Astrocyte (in vitro differentiated cells and primary cell): ENCODE measurements at regions not wholly inside any gene's neighbourhood (a gene's known extent, or its start where the extent isn't known, plus 50 kb on each side); places are given as distances from the start of the nearest gene placed in this dataset.
A peak's percentile ranks its signal among the peaks of the same experiment; 100 is the strongest.

Experiments
- DNase-seq: peaks from one replicate; pipeline ENCODE4 v3.0.0-alpha.2; 2010; ENCODE audit warnings: low read depth
- FAIRE-seq: peaks from 2 replicates; lab custom pipeline; 2011; peaks lifted over from hg19 to GRCh38; lab: Jason Lieb, UNC
- H2AFZ ChIP-seq: 2 replicates; pipeline ENCODE4 v1.6.0; 2012; ENCODE audit warnings: low read depth, low read length, inconsistent platforms
- H3K27ac ChIP-seq: 2 replicates; pipeline ENCODE4 v1.5.1; 2011; ENCODE audit warnings: low read depth, low read length, inconsistent platforms
- H3K27me3 ChIP-seq: 2 replicates; pipeline ENCODE4 v1.6.0; 2011; ENCODE audit warnings: low read length, inconsistent platforms; ENCODE audit not compliant: insufficient read depth
- H3K36me3 ChIP-seq: 2 replicates; pipeline ENCODE4 v1.5.1; 2011; ENCODE audit warnings: low read length, inconsistent platforms; ENCODE audit not compliant: insufficient read depth
- H3K4me1 ChIP-seq: 2 replicates; pipeline ENCODE4 v1.5.1; 2011; ENCODE audit warnings: low read length, inconsistent platforms; ENCODE audit not compliant: insufficient read depth
- H3K4me2 ChIP-seq: 2 replicates; pipeline ENCODE4 v1.6.0; 2012; ENCODE audit warnings: low read length, inconsistent platforms
- H3K4me3 ChIP-seq: 2 replicates; pipeline ENCODE4 v1.5.1; 2011; ENCODE audit warnings: low read depth, mild to moderate bottlenecking, low read length, inconsistent platforms; ENCODE audit not compliant: insufficient read depth
- H3K79me2 ChIP-seq: 2 replicates; pipeline ENCODE4 v1.6.0; 2012; ENCODE audit warnings: mild to moderate bottlenecking, low read length, inconsistent platforms; ENCODE audit not compliant: insufficient read depth
- H3K9ac ChIP-seq: 2 replicates; pipeline ENCODE4 v1.6.0; 2012; ENCODE audit warnings: mild to moderate bottlenecking, low read length, inconsistent platforms
- H3K9me3 ChIP-seq: 2 replicates; pipeline ENCODE4 v1.5.1; 2012; ENCODE audit warnings: low read depth, mild to moderate bottlenecking, low read length, inconsistent platforms; ENCODE audit not compliant: insufficient read depth
- H4K20me1 ChIP-seq: 2 replicates; pipeline ENCODE4 v1.6.0; 2012; ENCODE audit warnings: low read length, inconsistent platforms; ENCODE audit not compliant: insufficient read depth
- H3K27ac Mint-ChIP-seq: one replicate; pipeline ENCODE4 v1.8.0; 2021; ENCODE audit warnings: mild to moderate bottlenecking, mixed read lengths; ENCODE audit not compliant: unreplicated experiment
- H3K27me3 Mint-ChIP-seq: one replicate; pipeline ENCODE4 v1.8.0; 2021; ENCODE audit warnings: low read depth, mixed read lengths; ENCODE audit not compliant: unreplicated experiment
- H3K36me3 Mint-ChIP-seq: one replicate; pipeline ENCODE4 v1.8.0; 2021; ENCODE audit warnings: low read depth, mixed read lengths; ENCODE audit not compliant: unreplicated experiment
- H3K4me1 Mint-ChIP-seq: one replicate; pipeline ENCODE4 v1.8.0; 2021; ENCODE audit warnings: low read depth, mixed read lengths; ENCODE audit not compliant: unreplicated experiment
- H3K4me3 Mint-ChIP-seq: one replicate; pipeline ENCODE4 v1.8.0; 2021; ENCODE audit warnings: mild to moderate bottlenecking, moderate library complexity, mixed read lengths; ENCODE audit not compliant: unreplicated experiment
- H3K9me3 Mint-ChIP-seq: one replicate; pipeline ENCODE4 v1.8.0; 2021; ENCODE audit warnings: mild to moderate bottlenecking, mixed read lengths; ENCODE audit not compliant: unreplicated experiment
- CTCF ChIP-seq: IDR thresholded peaks from 2 replicates; pipeline ENCODE4 v1.5.1; 2011; ENCODE audit warnings: low read depth, mild to moderate bottlenecking, inconsistent platforms, low read length, moderate library complexity; ENCODE audit not compliant: insufficient read depth
- EZH2 ChIP-seq: IDR thresholded peaks from 2 replicates; pipeline ENCODE4 v1.6.1; 2012; ENCODE audit warnings: mild to moderate bottlenecking, low read length, inconsistent platforms; ENCODE audit not compliant: insufficient read depth

- Histone ChIP-seq H3K4me3 (no peak overlapping the region), H3K4me2 (peak overlapping the region; percentile 23), H3K9me3 (no peaks in the 10 kb centered on the region), H4K20me1 (no peaks in the 10 kb centered on the region), H3K79me2 (no peaks in the 10 kb centered on the region), H2AFZ (no peak overlapping the region), H3K27ac (no peak overlapping the region), H3K27me3 (no peaks in the 10 kb centered on the region), H3K9ac (no peak overlapping the region), H3K36me3 (no peaks in the 10 kb centered on the region), H3K4me1 (peaks cover 5% of the 10 kb centered on the region)
- H3K9me3 Mint-ChIP-seq, result no peaks in the 10 kb centered on the region
- peaks cover 20% of the 10 kb centered on the region for H3K4me1 Mint-ChIP-seq
- FAIRE-seq (peak; percentile 9), DNase-seq (peak; percentile 73)
- peaks cover 3% of the 10 kb centered on the region for H3K27me3 Mint-ChIP-seq
- TF ChIP-seq CTCF (no peak), EZH2 (no peak)
- H3K36me3 Mint-ChIP-seq, result no peaks in the 10 kb centered on the region
- no peak overlapping the region for H3K4me3 Mint-ChIP-seq
- peak overlapping the region; percentile 70 for H3K27ac Mint-ChIP-seq
These were observed 105.1 kb downstream of the MEX3B start for GRCh38 chr15:81940467-81941451.

DNA sequence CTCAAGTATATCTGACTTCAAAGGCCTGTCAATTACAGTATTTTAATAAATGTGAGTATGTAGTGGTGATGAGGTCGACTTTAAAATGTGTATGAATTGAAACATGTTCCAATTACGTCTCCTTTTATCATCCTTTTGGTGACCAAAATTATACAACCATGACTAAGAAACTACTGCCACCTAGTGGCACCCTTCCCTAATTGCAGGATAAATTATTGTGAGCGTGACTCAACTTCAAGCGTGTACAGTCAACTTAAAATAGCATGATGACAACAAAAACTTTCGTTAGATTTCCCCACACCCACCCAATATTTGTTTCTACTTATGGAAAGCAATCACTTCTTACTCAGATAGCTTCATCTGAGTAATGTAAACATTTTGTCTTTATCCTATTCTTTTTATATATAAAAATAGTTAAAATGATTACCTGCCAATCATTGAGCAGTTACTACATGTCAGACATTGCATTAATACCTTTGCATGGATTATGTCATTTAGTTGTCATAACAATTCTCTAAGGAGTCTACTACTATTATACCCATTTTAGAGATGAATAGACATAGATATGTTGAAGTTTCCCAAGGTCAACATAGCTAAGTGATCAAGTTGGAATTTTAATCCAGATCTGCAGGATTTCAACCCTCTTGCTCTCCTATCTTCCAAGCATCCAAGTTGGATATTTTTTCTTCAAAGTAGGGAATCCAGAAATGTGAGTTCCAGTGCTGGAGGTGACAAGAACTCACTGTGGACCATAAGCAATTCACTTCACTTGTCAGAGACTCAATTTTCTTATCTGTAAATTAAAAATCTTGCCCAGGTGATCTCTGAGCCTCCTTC, 106.0 kb downstream of the MEX3B start:
- peak; percentile 13 for FAIRE-seq
- no peaks in the 10 kb centered on the region for H3K27me3 ChIP-seq

More for the DNA sequence above, 106.0 kb downstream of the MEX3B start:
- Histone ChIP-seq H3K4me1 (peaks cover 5% of the 10 kb centered on the region), H3K36me3 (no peaks in the 10 kb centered on the region), H3K9me3 (no peaks in the 10 kb centered on the region), H4K20me1 (no peaks in the 10 kb centered on the region), H3K4me2 (no peak overlapping the region), H3K79me2 (no peaks in the 10 kb centered on the region), H3K27ac (peak overlapping the region; percentile 12), H2AFZ (no peak overlapping the region), H3K4me3 (no peak overlapping the region), H3K9ac (no peak overlapping the region)
- Mint-ChIP-seq H3K27ac (peak overlapping the region; percentile 70), H3K27me3 (peaks cover 3% of the 10 kb centered on the region), H3K4me1 (peaks cover 20% of the 10 kb centered on the region), H3K36me3 (no peaks in the 10 kb centered on the region), H3K9me3 (no peaks in the 10 kb centered on the region), H3K4me3 (no peak overlapping the region)
- DNase-seq, result peak; percentile 16
- TF ChIP-seq EZH2 (no peak), CTCF (peak; percentile 76)
